ENCODE measurements at regions not wholly inside any gene's neighbourhood (a gene's known extent, or its start where the extent isn't known, plus 50 kb on each side); places are given as distances from the start of the nearest gene placed in this dataset.

DNA sequence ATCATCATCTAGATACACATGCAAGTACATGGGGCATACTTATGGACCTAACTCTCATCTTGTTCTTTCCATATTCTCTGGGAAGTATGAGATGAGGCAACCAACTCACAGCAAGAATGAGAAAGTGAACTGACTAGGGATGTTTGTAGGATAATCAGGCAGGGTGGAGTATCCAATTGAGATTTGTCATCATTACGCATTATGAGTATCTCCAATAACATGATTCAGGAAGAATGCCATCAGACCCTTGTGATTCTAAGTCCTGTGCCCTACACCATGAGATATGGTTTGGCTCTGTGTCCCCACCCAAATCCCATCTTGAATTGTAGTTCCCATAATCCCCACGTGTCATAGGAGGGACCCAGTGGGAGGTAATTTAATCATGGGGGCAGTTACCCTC, 154.0 kb downstream of the SLC30A10 start:
- Histone ChIP-seq H2AFZ (ENCODE audit: insufficient read depth, low read length, poor library complexity) (no peak overlapping the region), H3K9me3 (ENCODE audit: insufficient read depth, low read depth, low read length) (no peaks in the 10 kb centered on the region), H3K4me1 (ENCODE audit: control insufficient read depth in 1 of 2, insufficient read depth in 2 of 2, low read length in 2 of 2) (peaks cover 0 to 5% of the 10 kb centered on the region in 2 experiments), H4K91ac (ENCODE audit: low read depth, low read length) (no peak overlapping the region), H3K79me2 (ENCODE audit: control insufficient read depth, insufficient read depth, low read length, poor library complexity) (no peaks in the 10 kb centered on the region), H4K12ac (ENCODE audit: low read depth, low read length) (no peak overlapping the region), H2BK120ac (ENCODE audit: insufficient read depth, low read length, poor library complexity) (no peak overlapping the region), H3K14ac (ENCODE audit: low read length) (no peak overlapping the region), H3K23ac (ENCODE audit: low read length) (no peak overlapping the region), H3K18ac (ENCODE audit: low read length) (no peak overlapping the region), H3K9ac (ENCODE audit: low read length) (no peak overlapping the region), H4K8ac (ENCODE audit: low read depth, low read length) (no peak overlapping the region), H3K27me3 (ENCODE audit: insufficient read depth, low read length) (no peaks in the 10 kb centered on the region), H3K36me3 (ENCODE audit: control insufficient read depth in 1 of 2, insufficient read depth in 2 of 2, low read length in 2 of 2) (no peaks in the 10 kb centered on the region), H2BK12ac (ENCODE audit: low read length) (no peak overlapping the region), H3K4me2 (ENCODE audit: low read length) (no peak overlapping the region), H3K4ac (ENCODE audit: low read depth, low read length) (no peak overlapping the region), H2AK5ac (ENCODE audit: low read length) (no peak overlapping the region), H3K27ac (ENCODE audit: low read depth, low read length) (no peak overlapping the region), H3K79me1 (ENCODE audit: low read length) (no peaks in the 10 kb centered on the region), H2BK5ac (ENCODE audit: low read depth, low read length, poor library complexity) (no peak overlapping the region), H3K4me3 (ENCODE audit: low read depth, low read length) (no peak overlapping the region)
- WGBS (ENCODE audit: extremely low coverage, insufficient coverage, insufficient read length), result no CpG with 5 or more reads among the region's 2 CpGs
- no peak for DNase-seq

DNA sequence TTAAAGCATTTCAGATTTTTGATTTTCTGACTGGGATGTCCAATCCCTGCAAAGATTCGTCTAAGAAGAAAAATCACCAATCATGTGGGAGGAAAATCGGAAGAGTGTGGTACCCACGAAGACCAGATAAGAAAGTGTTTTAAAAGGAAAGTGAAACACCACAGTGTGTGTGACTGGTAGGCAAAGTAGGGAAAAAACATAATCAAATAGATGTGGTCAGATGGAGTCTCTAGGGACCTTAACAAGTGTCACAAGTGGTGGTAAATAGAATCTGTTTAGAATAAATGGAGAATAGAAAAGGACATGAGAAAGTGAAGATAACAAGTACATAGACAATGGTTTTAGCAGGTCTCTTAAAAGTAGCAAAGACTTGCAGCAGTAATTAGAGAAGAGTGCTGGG, 154.6 kb downstream of the SLC30A10 start:
- Histone ChIP-seq H2BK12ac (ENCODE audit: low read length) (no peak overlapping the region), H3K4ac (ENCODE audit: low read depth, low read length) (no peak overlapping the region), H3K27me3 (ENCODE audit: insufficient read depth, low read length) (no peaks in the 10 kb centered on the region), H3K18ac (ENCODE audit: low read length) (no peak overlapping the region), H2BK120ac (ENCODE audit: insufficient read depth, low read length, poor library complexity) (no peak overlapping the region), H4K91ac (ENCODE audit: low read depth, low read length) (no peak overlapping the region), H3K79me1 (ENCODE audit: low read length) (no peaks in the 10 kb centered on the region), H4K8ac (ENCODE audit: low read depth, low read length) (no peak overlapping the region), H3K4me2 (ENCODE audit: low read length) (no peak overlapping the region), H4K12ac (ENCODE audit: low read depth, low read length) (no peak overlapping the region), H2AFZ (ENCODE audit: insufficient read depth, low read length, poor library complexity) (no peak overlapping the region), H3K14ac (ENCODE audit: low read length) (no peak overlapping the region), H3K9ac (ENCODE audit: low read length) (no peak overlapping the region), H3K4me1 (ENCODE audit: control insufficient read depth in 1 of 2, insufficient read depth in 2 of 2, low read length in 2 of 2) (peaks cover 0 to 3% of the 10 kb centered on the region in 2 experiments), H3K79me2 (ENCODE audit: control insufficient read depth, insufficient read depth, low read length, poor library complexity) (no peaks in the 10 kb centered on the region), H3K9me3 (ENCODE audit: insufficient read depth, low read depth, low read length) (no peaks in the 10 kb centered on the region), H2BK5ac (ENCODE audit: low read depth, low read length, poor library complexity) (no peak overlapping the region), H3K23ac (ENCODE audit: low read length) (no peak overlapping the region), H2AK5ac (ENCODE audit: low read length) (no peak overlapping the region), H3K27ac (ENCODE audit: low read depth, low read length) (no peak overlapping the region), H3K36me3 (ENCODE audit: control insufficient read depth in 1 of 2, insufficient read depth in 2 of 2, low read length in 2 of 2) (no peaks in the 10 kb centered on the region), H3K4me3 (ENCODE audit: low read depth, low read length) (no peak overlapping the region)
- no CpG with 5 or more reads among the region's 3 CpGs for WGBS (ENCODE audit: extremely low coverage, insufficient coverage, insufficient read length)
- no peak for DNase-seq

DNA sequence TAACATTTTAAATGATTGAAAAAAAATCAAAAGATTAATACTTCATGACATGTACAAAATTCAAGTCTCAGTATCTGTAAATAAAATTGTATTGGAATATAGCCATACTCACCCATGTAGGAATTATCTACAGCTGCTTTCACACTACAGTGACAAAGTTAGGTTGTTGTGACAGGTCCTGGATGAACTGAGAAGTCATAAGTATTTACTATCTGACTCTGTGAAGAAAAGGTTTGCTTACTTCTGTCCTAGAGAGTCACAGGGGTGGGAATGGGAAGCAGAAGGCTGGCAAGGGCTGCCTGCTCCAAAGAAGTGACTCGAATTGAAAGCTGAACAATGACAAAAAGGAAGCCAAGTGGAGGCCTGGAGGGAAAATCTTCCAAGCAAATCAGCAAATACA, 155.2 kb downstream of the SLC30A10 start:
- no peak overlapping the region for H2BK120ac ChIP-seq (ENCODE audit: insufficient read depth, low read length, poor library complexity)
- H3K27me3 ChIP-seq (ENCODE audit: insufficient read depth, low read length), result no peaks in the 10 kb centered on the region
- H3K18ac ChIP-seq (ENCODE audit: low read length), result no peak overlapping the region
- H3K9me3 ChIP-seq (ENCODE audit: insufficient read depth, low read depth, low read length), result no peaks in the 10 kb centered on the region
- no CpG with 5 or more reads among the region's 1 CpG for WGBS (ENCODE audit: extremely low coverage, insufficient coverage, insufficient read length)
- no peak overlapping the region for H4K8ac ChIP-seq (ENCODE audit: low read depth, low read length)
- H3K79me1 ChIP-seq (ENCODE audit: low read length), result no peaks in the 10 kb centered on the region
- no peaks in the 10 kb centered on the region for H3K36me3 ChIP-seq (ENCODE audit: control insufficient read depth in 1 of 2, insufficient read depth in 2 of 2, low read length in 2 of 2)
- no peak overlapping the region for H3K27ac ChIP-seq (ENCODE audit: low read depth, low read length)
- no peak overlapping the region for H3K4me3 ChIP-seq (ENCODE audit: low read depth, low read length)
- H3K4ac ChIP-seq (ENCODE audit: low read depth, low read length), result no peak overlapping the region
- peaks cover 0 to 3% of the 10 kb centered on the region in 2 experiments for H3K4me1 ChIP-seq (ENCODE audit: control insufficient read depth in 1 of 2, insufficient read depth in 2 of 2, low read length in 2 of 2)
- no peak overlapping the region for H2AFZ ChIP-seq (ENCODE audit: insufficient read depth, low read length, poor library complexity)
- H3K14ac ChIP-seq (ENCODE audit: low read length), result no peak overlapping the region
- H4K12ac ChIP-seq (ENCODE audit: low read depth, low read length), result no peak overlapping the region
- no peak overlapping the region for H3K4me2 ChIP-seq (ENCODE audit: low read length)
- H3K23ac ChIP-seq (ENCODE audit: low read length), result no peak overlapping the region
- H4K91ac ChIP-seq (ENCODE audit: low read depth, low read length), result no peak overlapping the region
- H2BK5ac ChIP-seq (ENCODE audit: low read depth, low read length, poor library complexity), result no peak overlapping the region
- no peak overlapping the region for H3K9ac ChIP-seq (ENCODE audit: low read length)
- no peak for DNase-seq
- H3K79me2 ChIP-seq (ENCODE audit: control insufficient read depth, insufficient read depth, low read length, poor library complexity), result no peaks in the 10 kb centered on the region
- H2BK12ac ChIP-seq (ENCODE audit: low read length), result no peak overlapping the region
- H2AK5ac ChIP-seq (ENCODE audit: low read length), result no peak overlapping the region

DNA sequence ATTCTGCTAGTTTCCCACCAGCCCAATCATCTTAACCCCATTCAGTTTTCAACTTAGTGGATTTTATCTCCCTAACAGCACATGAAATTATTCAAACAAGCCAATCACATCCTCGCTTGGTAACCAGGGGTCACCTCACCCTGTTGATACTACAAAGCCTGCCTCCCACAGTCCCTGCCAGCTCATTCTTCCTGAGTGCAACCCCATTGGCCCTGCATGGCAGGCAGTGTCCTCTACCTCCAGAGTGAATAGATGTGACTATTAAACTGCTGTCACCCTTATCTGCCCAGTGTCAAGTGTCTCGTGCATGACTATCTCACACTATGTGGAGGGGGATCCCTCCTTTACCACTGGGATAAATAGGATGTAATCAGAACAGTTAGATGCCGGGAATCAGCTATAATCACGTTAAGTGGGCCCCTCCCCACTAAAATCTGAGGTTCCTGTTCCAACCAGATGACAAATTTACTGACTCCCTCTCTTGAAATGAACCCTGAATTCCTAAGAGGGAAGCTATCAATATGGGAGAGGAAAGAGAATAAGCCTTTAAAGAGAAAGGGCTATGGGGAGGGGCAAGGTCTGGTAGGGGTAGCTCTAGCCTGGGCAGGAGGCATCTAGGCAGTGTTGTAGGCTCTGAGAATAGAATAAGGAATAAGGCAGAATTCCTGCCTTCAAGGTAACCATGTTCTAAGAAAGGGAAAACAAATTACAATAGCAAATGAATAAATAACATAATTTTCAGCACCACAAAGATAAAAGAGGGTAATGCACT, 155.9 kb downstream of the SLC30A10 start:
- Histone ChIP-seq H3K36me3 (ENCODE audit: control insufficient read depth in 1 of 2, insufficient read depth in 2 of 2, low read length in 2 of 2) (no peaks in the 10 kb centered on the region), H3K9ac (ENCODE audit: low read length) (no peak overlapping the region), H3K23ac (ENCODE audit: low read length) (no peak overlapping the region), H2BK12ac (ENCODE audit: low read length) (no peak overlapping the region), H4K8ac (ENCODE audit: low read depth, low read length) (no peak overlapping the region), H3K79me1 (ENCODE audit: low read length) (no peaks in the 10 kb centered on the region), H3K4ac (ENCODE audit: low read depth, low read length) (no peak overlapping the region), H3K4me1 (ENCODE audit: control insufficient read depth in 1 of 2, insufficient read depth in 2 of 2, low read length in 2 of 2) (peaks cover 0 to 3% of the 10 kb centered on the region in 2 experiments), H3K27me3 (ENCODE audit: insufficient read depth, low read length) (no peaks in the 10 kb centered on the region), H4K12ac (ENCODE audit: low read depth, low read length) (no peak overlapping the region), H2BK120ac (ENCODE audit: insufficient read depth, low read length, poor library complexity) (no peak overlapping the region), H3K27ac (ENCODE audit: low read depth, low read length) (no peak overlapping the region), H3K18ac (ENCODE audit: low read length) (no peak overlapping the region), H4K91ac (ENCODE audit: low read depth, low read length) (no peak overlapping the region), H3K79me2 (ENCODE audit: control insufficient read depth, insufficient read depth, low read length, poor library complexity) (no peaks in the 10 kb centered on the region), H3K4me2 (ENCODE audit: low read length) (no peak overlapping the region), H2BK5ac (ENCODE audit: low read depth, low read length, poor library complexity) (no peak overlapping the region), H3K9me3 (ENCODE audit: insufficient read depth, low read depth, low read length) (no peaks in the 10 kb centered on the region), H3K4me3 (ENCODE audit: low read depth, low read length) (no peak overlapping the region), H2AK5ac (ENCODE audit: low read length) (no peak overlapping the region), H2AFZ (ENCODE audit: insufficient read depth, low read length, poor library complexity) (no peak overlapping the region), H3K14ac (ENCODE audit: low read length) (no peak overlapping the region)
- DNase-seq, result no peak
- WGBS (ENCODE audit: extremely low coverage, insufficient coverage, insufficient read length), result no CpG with 5 or more reads among the region's 4 CpGs
